G401 (cell line): ENCODE measurements at regions not wholly inside any gene's neighbourhood (a gene's known extent, or its start where the extent isn't known, plus 50 kb on each side); places are given as distances from the start of the nearest gene placed in this dataset.
"Not testable (repeated sequence)": the region's sequence is repeated elsewhere in the genome, so short reads cannot be mapped to it uniquely, and the experiment has no call there.

Experiments used
- DNase-seq: peaks from one replicate; pipeline ENCODE4 v3.0.0-alpha.2; 2015; ENCODE audit warnings: low spot score
- in situ Hi-C: cut with HindIII; loops from 2 replicates; pipeline ENCODE4 v1.10.0; 2016; ENCODE audit warnings: low sequenced_read_pairs, mixed read lengths

DNA sequence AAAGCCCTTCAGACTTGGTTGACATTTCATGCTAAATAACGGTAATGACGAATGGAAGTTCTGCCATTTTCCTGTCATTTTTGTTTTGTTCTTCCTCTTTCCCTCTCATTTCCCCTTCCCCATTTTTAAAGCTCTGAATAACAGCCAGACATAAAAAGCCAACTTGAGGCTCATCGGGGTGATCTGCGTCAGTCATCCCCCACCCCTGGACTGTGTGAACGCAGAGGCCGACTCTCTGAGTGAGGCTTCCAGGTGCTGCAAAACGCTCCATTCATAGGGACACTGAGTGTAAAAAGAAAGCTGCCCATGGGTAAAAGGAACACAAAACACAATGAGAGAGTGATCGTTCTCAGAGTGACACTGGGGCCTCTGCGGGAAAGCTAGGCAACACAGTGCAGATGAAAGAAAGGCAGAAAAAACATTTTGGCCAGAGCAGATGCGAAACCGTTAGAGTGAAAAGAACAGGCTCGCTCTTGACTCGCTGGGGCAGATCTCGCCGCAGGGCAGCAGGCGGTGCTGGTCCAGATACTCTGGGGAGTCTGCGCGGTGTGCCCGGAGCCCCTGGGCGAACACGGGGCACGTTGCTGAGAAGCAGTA, 684.8 kb downstream of the QKI start:
- DNase-seq, result peak; percentile 24
- in situ Hi-C loops, result no loop called here

- in situ Hi-C loops, result no loop called here
Measured at GRCh38 chr6:164098857-164099267, 684.3 kb downstream of the QKI start.

DNA sequence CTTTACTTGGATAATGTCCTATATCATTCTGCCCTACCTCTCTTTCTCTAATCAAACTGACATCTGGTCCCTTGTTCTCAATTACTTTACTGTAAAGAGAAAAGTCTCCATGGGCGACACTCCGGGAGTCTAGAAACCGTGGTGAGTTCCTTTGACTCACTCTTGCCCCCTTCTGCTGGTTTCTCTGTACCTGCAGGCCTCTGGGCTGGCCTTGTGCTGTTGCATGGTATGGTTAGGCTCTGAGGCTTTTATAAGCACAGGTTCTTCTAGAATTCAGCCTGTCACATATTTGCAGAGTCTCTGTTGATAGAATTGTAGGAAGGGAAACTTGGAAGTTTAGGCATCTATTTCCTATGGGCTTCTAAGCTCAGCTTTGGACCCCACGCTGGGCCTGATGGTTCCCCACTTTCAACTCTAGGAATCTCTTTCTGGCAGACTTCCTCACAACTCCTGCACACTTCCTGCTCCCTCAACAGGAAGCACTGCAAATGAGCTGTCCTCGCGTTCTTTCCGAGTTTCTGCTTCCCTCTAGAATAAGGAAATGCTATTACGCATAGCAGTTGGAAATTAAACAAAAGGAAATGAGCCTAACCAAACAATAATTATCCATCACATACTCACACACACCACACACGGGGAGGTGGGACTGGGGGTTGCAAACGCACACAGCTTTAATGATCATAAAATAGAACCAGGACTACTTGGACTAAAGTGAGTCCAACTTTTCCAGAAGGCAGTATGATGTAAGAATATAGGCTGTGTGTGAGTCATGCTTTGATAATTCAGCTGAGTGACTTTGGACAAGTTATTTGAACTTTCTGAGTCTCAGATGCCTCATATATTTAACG, 683.3 kb downstream of the QKI start:
- no peak for DNase-seq
- in situ Hi-C loops, result no loop called here

More at GRCh38 chr6:164098857-164099267, 684.3 kb downstream of the QKI start:
- peak; percentile 19 for DNase-seq

DNA sequence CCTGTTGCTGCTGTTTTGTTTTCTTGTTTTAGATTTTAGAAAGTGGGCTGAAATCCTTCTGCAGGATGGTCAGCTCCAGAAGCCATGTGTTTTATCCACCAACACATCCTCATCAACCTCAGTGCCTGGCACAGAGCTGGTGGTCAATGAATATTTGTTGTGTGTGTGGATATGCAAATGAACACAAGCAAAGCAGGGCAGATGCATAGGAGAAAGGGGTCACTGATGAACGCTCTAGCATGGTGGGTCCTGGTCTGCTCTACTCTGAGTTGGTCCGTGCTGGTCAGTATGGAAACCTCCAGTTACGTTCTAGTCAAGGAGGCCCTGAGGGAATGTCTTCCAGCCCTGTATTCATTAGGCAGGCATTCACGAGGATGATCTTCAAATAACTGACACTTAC, 682.5 kb downstream of the QKI start:
- in situ Hi-C loops, result no loop called here

GRCh38 chr6:164095056-164095455, 680.5 kb downstream of the QKI start:
- no peak for DNase-seq
- in situ Hi-C loops, result no loop called here

More for the DNA sequence above, 682.5 kb downstream of the QKI start:
- no peak for DNase-seq

DNA sequence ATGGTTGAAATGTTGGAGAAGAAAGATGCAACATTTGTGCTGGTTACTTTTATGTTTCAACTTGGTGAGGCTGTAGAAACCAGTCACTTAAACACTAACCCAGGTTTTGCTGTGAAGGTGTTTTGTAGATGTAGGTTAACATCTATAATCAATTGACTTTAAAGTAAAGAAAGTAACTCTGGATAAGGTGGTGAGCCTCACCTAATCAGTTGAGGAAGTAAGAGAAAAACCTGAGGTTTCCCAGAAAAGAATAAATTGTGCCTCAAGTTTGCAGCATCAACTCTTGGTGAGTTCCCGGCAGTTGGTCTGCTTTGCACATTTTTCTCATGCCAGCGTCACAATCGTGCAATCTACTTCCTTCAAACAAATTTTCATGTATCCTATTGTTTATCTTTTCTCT, 673.4 kb downstream of the QKI start:
- no peak for DNase-seq
- in situ Hi-C loops, result no loop called here

DNA sequence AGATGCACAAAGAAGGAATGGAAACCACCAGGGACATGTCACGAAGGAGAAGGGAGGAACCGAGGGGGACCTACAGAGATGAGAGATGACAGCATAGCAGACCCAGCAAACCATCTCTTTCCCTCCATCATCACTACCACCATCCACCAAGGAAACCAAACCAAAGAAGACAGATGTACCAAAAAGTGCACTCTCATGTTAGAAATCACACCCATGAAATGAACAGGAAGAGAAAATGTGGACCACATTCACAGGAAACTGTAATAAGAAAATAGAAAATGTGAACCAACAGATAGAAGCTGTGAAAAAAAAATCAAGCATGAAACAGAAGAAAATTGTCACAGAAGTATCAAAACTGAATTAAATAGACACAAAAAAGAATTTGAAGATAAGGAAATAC, 672.7 kb downstream of the QKI start:
- DNase-seq, result no peak
- in situ Hi-C loops, result no loop called here

GRCh38 chr6:164086076-164086887, 671.8 kb downstream of the QKI start:
- in situ Hi-C loops, result no loop called here
- no peak for DNase-seq

- DNase-seq, result peak; percentile 49
- in situ Hi-C loops, result no loop called here
Measured at GRCh38 chr6:164085091-164086075, 670.9 kb downstream of the QKI start.

DNA sequence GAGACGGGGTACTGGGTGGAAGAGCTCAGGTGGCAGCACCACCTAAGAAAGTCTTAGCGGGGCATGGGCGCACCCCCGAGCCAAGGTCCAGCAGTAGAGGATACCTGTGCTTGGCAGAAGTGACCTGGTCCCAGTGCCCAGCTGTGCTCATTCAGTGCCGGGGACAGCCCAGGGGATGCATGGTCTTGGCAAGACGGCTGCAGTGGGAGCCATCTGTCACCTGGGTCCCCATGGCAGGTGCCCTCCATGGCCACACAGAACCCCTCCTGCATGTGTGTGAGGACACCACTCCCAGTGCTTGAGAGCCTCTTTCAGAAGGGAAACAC, 664.7 kb downstream of the QKI start:
- in situ Hi-C loops, result no loop called here
- DNase-seq, result no peak

- DNase-seq, result no peak
Measured at GRCh38 chr6:164078532-164079274, 664.2 kb downstream of the QKI start.

DNA sequence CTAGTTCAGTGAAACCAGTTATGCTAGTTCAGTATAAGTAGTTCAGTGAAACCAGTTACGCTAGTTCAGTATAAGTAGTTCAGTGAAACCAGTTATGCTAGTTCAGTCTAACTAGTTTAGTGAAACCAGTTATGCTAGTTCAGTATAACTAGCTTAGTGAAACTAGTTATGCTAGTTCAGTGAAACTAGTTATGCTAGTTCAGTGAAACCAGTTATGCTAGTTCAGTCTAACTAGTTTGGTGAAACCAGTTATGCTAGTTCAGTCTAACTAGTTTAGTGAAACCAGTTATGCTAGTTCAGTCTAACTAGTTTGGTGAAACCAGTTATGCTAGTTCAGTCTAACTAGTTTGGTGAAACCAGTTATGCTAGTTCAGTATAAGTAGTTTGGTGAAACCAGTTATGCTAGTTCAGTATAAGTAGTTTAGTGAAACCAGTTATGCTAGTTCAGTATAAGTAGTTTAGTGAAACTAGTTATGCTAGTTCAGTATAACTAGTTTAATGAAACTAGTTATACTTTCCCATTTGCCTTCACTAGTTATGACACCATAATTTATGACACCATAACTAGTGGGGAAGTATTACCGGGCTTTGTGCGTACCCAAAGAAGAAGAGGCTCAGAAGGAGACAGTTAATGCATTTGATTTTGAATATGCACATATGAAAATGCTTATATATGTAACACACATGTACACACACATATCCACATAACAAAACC, 662.5 kb downstream of the QKI start:
- in situ Hi-C loops, DNase-seq: not testable (repeated sequence)

More at GRCh38 chr6:164078532-164079274, 664.2 kb downstream of the QKI start:
- in situ Hi-C loops, result no loop called here

DNA sequence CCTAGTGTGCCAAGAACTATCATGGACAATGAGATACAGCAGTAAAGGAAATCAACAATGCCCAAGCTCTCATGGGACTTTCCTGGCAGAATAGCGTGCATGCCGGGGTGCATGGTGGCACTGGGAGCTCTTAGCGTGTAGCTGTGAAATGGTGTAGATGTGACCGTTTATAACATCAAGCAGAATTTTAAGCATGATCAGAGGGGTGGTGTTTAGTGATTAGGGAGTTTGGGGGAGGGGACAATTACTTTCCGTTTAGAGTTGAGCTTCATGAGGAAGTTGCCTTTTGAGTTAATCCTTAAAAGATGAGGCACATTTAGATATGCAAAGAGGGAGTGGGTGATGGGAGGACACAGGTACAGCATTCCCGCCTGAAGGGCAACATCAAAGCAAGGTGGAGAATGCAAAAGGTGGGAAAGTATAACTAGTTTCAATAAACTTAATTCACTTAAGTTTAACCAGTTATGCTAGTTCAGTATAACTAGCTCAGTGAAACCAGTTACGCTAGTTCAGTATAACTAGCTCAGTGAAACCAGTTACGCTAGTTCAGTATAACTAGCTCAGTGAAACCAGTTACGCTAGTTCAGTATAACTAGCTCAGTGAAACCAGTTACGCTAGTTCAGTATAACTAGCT, 661.6 kb downstream of the QKI start:
- DNase-seq, result no peak
- in situ Hi-C loops, result no loop called here

DNA sequence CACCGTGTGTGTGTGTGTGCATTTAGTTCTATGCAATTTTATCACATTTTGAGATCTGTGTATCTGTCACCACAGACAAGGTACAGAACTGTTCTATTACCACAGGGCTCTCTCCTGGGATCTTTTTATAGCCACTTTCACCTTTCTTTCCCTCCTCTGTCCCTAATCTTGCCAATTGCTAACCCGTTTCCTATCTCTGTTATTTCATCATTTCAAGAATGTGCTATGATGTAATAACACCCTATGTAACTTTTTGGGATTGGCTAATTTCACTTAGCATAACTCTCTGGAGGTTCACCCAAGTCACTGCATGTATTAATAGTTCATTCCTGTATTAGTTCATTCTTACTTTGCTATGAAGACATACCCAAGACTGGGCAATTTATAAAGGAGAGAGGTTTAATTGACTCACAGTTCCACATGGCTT, 657.7 kb downstream of the QKI start:
- DNase-seq, result no peak
- in situ Hi-C loops, result no loop called here

- peak; percentile 9 for DNase-seq
- in situ Hi-C loops, result no loop called here
Measured at GRCh38 chr6:164069350-164069990, 655.0 kb downstream of the QKI start.

GRCh38 chr6:164068527-164068926, 654.0 kb downstream of the QKI start:
- in situ Hi-C loops, result no loop called here
- DNase-seq, result no peak

- in situ Hi-C loops, result no loop called here
- DNase-seq, result no peak
Measured at GRCh38 chr6:164066766-164067165, 652.2 kb downstream of the QKI start.
